GM23248 (cell line): ENCODE measurements at regions not wholly inside any gene's neighbourhood (a gene's known extent, or its start where the extent isn't known, plus 50 kb on each side); places are given as distances from the start of the nearest gene placed in this dataset.

Experiments used
- EZH2 ChIP-seq: fragments of 200-600 bp; sonication (generic); IDR thresholded peaks from 2 replicates; pipeline ENCODE4 v1.6.1; 2018; ENCODE audit warnings: antibody characterized with exemption, mild to moderate bottlenecking; ENCODE audit not compliant: insufficient read depth, poor library complexity, severe bottlenecking
- EZH2phosphoT487 ChIP-seq: fragments of 200-600 bp; sonication (generic); IDR thresholded peaks from 2 replicates; pipeline ENCODE4 v1.6.1; 2018; ENCODE audit warnings: antibody characterized with exemption, moderate library complexity, mild to moderate bottlenecking, low read depth; ENCODE audit not compliant: insufficient read depth

DNA sequence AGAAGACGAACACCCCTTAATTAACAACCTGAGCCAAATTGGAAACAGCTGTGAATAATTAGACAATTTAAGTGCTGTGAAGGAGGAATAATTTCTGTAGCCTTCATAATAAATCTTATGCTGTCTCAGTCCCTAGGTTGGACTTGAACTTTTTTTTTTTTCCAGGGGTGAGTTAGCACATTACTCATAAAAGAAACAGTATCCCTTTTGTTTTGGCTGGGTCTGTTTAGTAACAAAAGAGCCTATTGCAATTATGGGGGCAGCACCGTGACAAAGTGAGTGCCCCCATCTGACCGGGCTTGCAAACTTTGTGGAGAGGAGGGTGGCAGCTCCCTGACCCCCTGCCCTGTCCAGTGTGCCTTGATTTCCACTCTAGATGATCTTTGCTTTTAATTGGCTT is 167.4 kb downstream of the DICER1 start:
- TF ChIP-seq EZH2 (no peak), EZH2phosphoT487 (no peak)
